Kidney (tissue), 13 donors: ENCODE measurements at regions not wholly inside any gene's neighbourhood (a gene's known extent, or its start where the extent isn't known, plus 50 kb on each side); places are given as distances from the start of the nearest gene placed in this dataset.

ENCODE experiments used
- DNase-seq, 5 donors: peaks; one replicate each; pipeline ENCODE4 v3.0.0-alpha.2; 2013 to 2020
- FAIRE-seq: peaks from 2 replicates; lab custom pipeline; 2012; peaks lifted over from hg19 to GRCh38; lab: Jason Lieb, UNC
- H3K27ac ChIP-seq, 2 donors: one replicate each; pipeline ENCODE4 v1.7.0; 2013; ENCODE audit warnings: low read depth in 2 of 2, low read length in 2 of 2, inconsistent platforms in 1 of 2
- H3K27me3 ChIP-seq: one replicate; pipeline ENCODE4 v1.7.1; 2013; ENCODE audit warnings: low read length, inconsistent platforms; ENCODE audit not compliant: control insufficient read depth, insufficient read depth
- H3K36me3 ChIP-seq, 3 donors: one replicate each; pipeline versions ENCODE4 v1.7.0 to v1.7.1; 2013; ENCODE audit warnings: low read length in 3 of 3, control low read depth in 1 of 3, inconsistent platforms in 1 of 3; ENCODE audit not compliant: insufficient read depth in 3 of 3, control insufficient read depth in 2 of 3
- H3K4me1 ChIP-seq, 3 donors: one replicate each; pipeline versions ENCODE4 v1.7.0 to v1.7.1; 2013; ENCODE audit warnings: low read length in 3 of 3, inconsistent platforms in 1 of 3, low read depth in 1 of 3; ENCODE audit not compliant: control insufficient read depth in 2 of 3, insufficient read depth in 2 of 3
- H3K4me3 ChIP-seq, 3 donors: one replicate each; pipeline versions ENCODE4 v1.7.0 to v1.8.1; 2013; ENCODE audit warnings: low read length in 3 of 3, control low read depth in 1 of 3, inconsistent platforms in 1 of 3
- H3K9ac ChIP-seq, 3 donors: one replicate each; pipeline versions ENCODE4 v1.7.0 to v1.7.1; 2013; ENCODE audit warnings: low read length in 3 of 3, control low read depth in 1 of 3, inconsistent platforms in 1 of 3
- H3K9me3 ChIP-seq, 3 donors: one replicate each; pipeline versions ENCODE4 v1.7.0 to v1.7.1; 2013; ENCODE audit warnings: low read length in 3 of 3, control low read depth in 1 of 3, inconsistent platforms in 1 of 3; ENCODE audit not compliant: control insufficient read depth in 2 of 3, insufficient read depth in 1 of 3
- CTCF ChIP-seq: IDR thresholded peaks from 3 replicates; pipeline ENCODE4 v1.5.1; 2012; ENCODE audit warnings: mild to moderate bottlenecking, moderate library complexity, borderline replicate concordance; ENCODE audit not compliant: insufficient read depth; ENCODE audit errors: extremely low read depth
- intact Hi-C: fragments of 100-400 bp; cut with DNase I; formaldehyde crosslinking; loops from one replicate; pipeline ENCODE4 v1.11.1; 2022
- donor health status: control.
- donor health status: control.
- donor health status: control.
- donor health status: control.
- donor health status: control.
- donor health status: DM: yes; HTN: yes; CAD: no.
- donor health status: Normal renal cell carcinoma (clear cell type).

- Histone ChIP-seq H3K27me3 (no peaks in the 10 kb centered on the region), H3K36me3 (no peaks in the 10 kb centered on the region), H3K4me1 (no peaks in the 10 kb centered on the region), H3K4me3 (no peak overlapping the region), H3K9me3 (no peaks in the 10 kb centered on the region), H3K9ac (no peak overlapping the region), H3K27ac (no peak overlapping the region)
- no peak for FAIRE-seq
- TF ChIP-seq CTCF, result no peak
- no peak for DNase-seq
- intact Hi-C loops, result no loop called here
These were observed 67.3 kb downstream of the HSPB8 start for GRCh38 chr12:119245904-119246494.

- no peak overlapping the region for H3K9ac ChIP-seq
- intact Hi-C loops, result no loop called here
- no peak for TF ChIP-seq CTCF
- no peak overlapping the region for H3K4me3 ChIP-seq
- DNase-seq (no peak), FAIRE-seq (no peak)
- no peaks in the 10 kb centered on the region for H3K27me3 ChIP-seq
- H3K27ac ChIP-seq, result no peak overlapping the region
- no peaks in the 10 kb centered on the region for H3K4me1 ChIP-seq
- H3K36me3 ChIP-seq, result no peaks in the 10 kb centered on the region
- no peaks in the 10 kb centered on the region for H3K9me3 ChIP-seq
These were observed 68.4 kb downstream of the HSPB8 start for GRCh38 chr12:119247007-119247719.

- no peak overlapping the region for H3K4me3 ChIP-seq
- H3K27ac ChIP-seq, result no peak overlapping the region
- no peaks in the 10 kb centered on the region for H3K9me3 ChIP-seq
- FAIRE-seq (no peak), DNase-seq (no peak)
- H3K27me3 ChIP-seq, result no peaks in the 10 kb centered on the region
- no peaks in the 10 kb centered on the region for H3K4me1 ChIP-seq
- intact Hi-C loops, result no loop called here
- no peaks in the 10 kb centered on the region for H3K36me3 ChIP-seq
- no peak for TF ChIP-seq CTCF
- H3K9ac ChIP-seq, result no peak overlapping the region
These were observed 69.0 kb downstream of the HSPB8 start for GRCh38 chr12:119247720-119248043.
